RWPE2 (cell line): ENCODE measurements at regions not wholly inside any gene's neighbourhood (a gene's known extent, or its start where the extent isn't known, plus 50 kb on each side); places are given as distances from the start of the nearest gene placed in this dataset.
A peak's percentile ranks its signal among the peaks of the same experiment; 100 is the strongest.
"Not testable (repeated sequence)": the region's sequence is repeated elsewhere in the genome, so short reads cannot be mapped to it uniquely, and the experiment has no call there.

Experiments
- ATAC-seq: fragments of 200-7000 bp; cut with Tn5 transposase; 3 replicates; pipeline ENCODE4 v1.9.1; 2021; ENCODE audit warnings: low read depth
- DNase-seq: peaks from one replicate; pipeline ENCODE4 v3.0.0-alpha.2; 2020; ENCODE audit warnings: low spot score
- H3K27ac ChIP-seq: fragments of 450-650 bp; 2 replicates; pipeline ENCODE4 v1.5.1; 2017; ENCODE audit warnings: mild to moderate bottlenecking; ENCODE audit not compliant: poor library complexity, severe bottlenecking
- H3K27me3 ChIP-seq: fragments of 250-450 bp; sonication (Bioruptor Pico); 2 replicates; pipeline ENCODE4 v1.5.1; 2021; ENCODE audit warnings: mild to moderate bottlenecking, moderate library complexity; ENCODE audit not compliant: insufficient read depth, poor library complexity, severe bottlenecking
- H3K36me3 ChIP-seq: fragments of 250-450 bp; sonication (Bioruptor Pico); 2 replicates; pipeline ENCODE4 v1.5.1; 2020; ENCODE audit warnings: low read depth, mild to moderate bottlenecking, moderate library complexity
- H3K4me1 ChIP-seq: fragments of 250-450 bp; sonication (Bioruptor Pico); 2 replicates; pipeline ENCODE4 v1.5.1; 2021; ENCODE audit warnings: mild to moderate bottlenecking, moderate library complexity; ENCODE audit not compliant: insufficient read depth, poor library complexity, severe bottlenecking
- H3K4me3 ChIP-seq: fragments of 250-450 bp; sonication (Bioruptor Pico); 2 replicates; pipeline ENCODE4 v1.5.1; 2021; ENCODE audit warnings: mild to moderate bottlenecking, moderate library complexity; ENCODE audit not compliant: severe bottlenecking
- H3K9me3 ChIP-seq: fragments of 250-450 bp; sonication (Bioruptor Pico); 2 replicates; pipeline ENCODE4 v1.5.1; 2021; ENCODE audit warnings: mild to moderate bottlenecking, moderate library complexity; ENCODE audit not compliant: severe bottlenecking
- TF ChIP-seq, protein P1 (sequence below): fragments of 450-650 bp; IDR thresholded peaks from one replicate; pipeline ENCODE4 v1.5.1; 2017; ENCODE audit warnings: mild to moderate bottlenecking, moderate library complexity; ENCODE audit not compliant: poor library complexity, severe bottlenecking

- Histone ChIP-seq H3K36me3 (no peaks in the 10 kb centered on the region), H3K4me1 (no peaks in the 10 kb centered on the region), H3K27ac (no peak overlapping the region), H3K27me3 (peaks cover 15% of the 10 kb centered on the region), H3K4me3 (peak overlapping the region; percentile 37), H3K9me3 (no peaks in the 10 kb centered on the region)
- DNase-seq (no peak), ATAC-seq (peak; percentile 79)
- TF ChIP-seq, protein P1, sequence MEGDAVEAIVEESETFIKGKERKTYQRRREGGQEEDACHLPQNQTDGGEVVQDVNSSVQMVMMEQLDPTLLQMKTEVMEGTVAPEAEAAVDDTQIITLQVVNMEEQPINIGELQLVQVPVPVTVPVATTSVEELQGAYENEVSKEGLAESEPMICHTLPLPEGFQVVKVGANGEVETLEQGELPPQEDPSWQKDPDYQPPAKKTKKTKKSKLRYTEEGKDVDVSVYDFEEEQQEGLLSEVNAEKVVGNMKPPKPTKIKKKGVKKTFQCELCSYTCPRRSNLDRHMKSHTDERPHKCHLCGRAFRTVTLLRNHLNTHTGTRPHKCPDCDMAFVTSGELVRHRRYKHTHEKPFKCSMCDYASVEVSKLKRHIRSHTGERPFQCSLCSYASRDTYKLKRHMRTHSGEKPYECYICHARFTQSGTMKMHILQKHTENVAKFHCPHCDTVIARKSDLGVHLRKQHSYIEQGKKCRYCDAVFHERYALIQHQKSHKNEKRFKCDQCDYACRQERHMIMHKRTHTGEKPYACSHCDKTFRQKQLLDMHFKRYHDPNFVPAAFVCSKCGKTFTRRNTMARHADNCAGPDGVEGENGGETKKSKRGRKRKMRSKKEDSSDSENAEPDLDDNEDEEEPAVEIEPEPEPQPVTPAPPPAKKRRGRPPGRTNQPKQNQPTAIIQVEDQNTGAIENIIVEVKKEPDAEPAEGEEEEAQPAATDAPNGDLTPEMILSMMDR: no peak
Observed at GRCh38 chr15:34514251-34514670, 69.2 kb downstream of the GOLGA8B start.

DNA sequence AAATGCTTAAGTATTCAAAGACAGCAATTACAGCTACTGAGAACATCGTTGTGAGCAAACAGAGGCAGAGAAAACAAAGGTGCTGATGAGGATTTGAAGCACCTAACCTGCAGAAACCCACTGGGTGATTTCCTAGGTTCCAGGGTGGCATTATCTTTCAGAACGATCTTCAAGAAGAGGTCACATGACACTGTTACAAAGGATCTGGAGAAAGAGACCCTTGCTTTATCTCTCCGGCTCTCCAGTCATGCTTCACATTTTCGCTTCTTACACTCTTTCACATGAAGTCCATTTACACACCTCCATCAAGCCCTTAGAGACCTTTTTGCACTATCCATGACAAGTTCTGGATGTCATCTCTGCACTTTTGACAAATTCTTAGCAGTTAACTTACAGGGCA is 70.8 kb downstream of the GOLGA8B start:
- ATAC-seq (no peak), DNase-seq (no peak)
- H3K27ac ChIP-seq: no peak overlapping the region
- TF ChIP-seq, protein P1: no peak
- no peaks in the 10 kb centered on the region for H3K9me3 ChIP-seq
- no peak overlapping the region for H3K4me3 ChIP-seq
- no peaks in the 10 kb centered on the region for H3K4me1 ChIP-seq
- peaks cover 15% of the 10 kb centered on the region for H3K27me3 ChIP-seq
- no peaks in the 10 kb centered on the region for H3K36me3 ChIP-seq

DNA sequence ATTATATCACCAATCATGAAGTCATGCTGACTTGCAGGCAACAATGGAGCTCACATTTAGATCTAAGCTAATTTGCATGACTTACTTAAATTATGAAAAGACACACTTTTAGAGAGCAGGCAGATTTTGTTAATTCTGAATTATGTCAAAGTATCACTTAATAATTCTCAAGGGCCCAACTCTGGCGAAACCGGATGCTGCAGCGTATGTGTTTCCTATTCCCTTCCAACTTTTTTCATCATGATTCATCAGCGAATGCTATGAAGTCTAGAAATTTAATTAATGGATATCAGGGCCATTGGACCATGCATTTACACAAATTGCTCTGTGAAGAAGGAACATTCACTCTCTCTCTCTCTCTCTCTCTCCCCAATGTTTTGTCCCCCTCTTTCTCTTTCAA is 63.5 kb upstream of the GOLGA8A start:
- no peaks in the 10 kb centered on the region for H3K36me3 ChIP-seq
- H3K27ac ChIP-seq: no peak overlapping the region
- no peak overlapping the region for H3K4me3 ChIP-seq
- no peak for DNase-seq
- H3K9me3 ChIP-seq: no peaks in the 10 kb centered on the region
- no peaks in the 10 kb centered on the region for H3K4me1 ChIP-seq
- TF ChIP-seq, protein P1: no peak
- ATAC-seq: no peak
- peaks cover 14% of the 10 kb centered on the region for H3K27me3 ChIP-seq

GRCh38 chr15:34496207-34496995 is 58.8 kb upstream of the GOLGA8A start:
- Histone ChIP-seq H3K27me3 (peaks cover 58% of the 10 kb centered on the region), H3K36me3 (no peaks in the 10 kb centered on the region), H3K4me3 (no peak overlapping the region), H3K4me1 (no peaks in the 10 kb centered on the region), H3K27ac (no peak overlapping the region), H3K9me3 (no peaks in the 10 kb centered on the region)
- no peak for DNase-seq
- ATAC-seq: no peak
- TF ChIP-seq, protein P1: no peak

- not testable (repeated sequence) for H3K36me3 ChIP-seq, ATAC-seq, H3K4me1 ChIP-seq, H3K4me3 ChIP-seq, H3K27ac ChIP-seq, DNase-seq, H3K9me3 ChIP-seq
- H3K27me3 ChIP-seq: peaks cover 61% of the 10 kb centered on the region
Observed at GRCh38 chr15:34495707-34496106, 58.1 kb upstream of the GOLGA8A start.
